Urinary bladder (tissue), 3 donors: ENCODE measurements at regions not wholly inside any gene's neighbourhood (a gene's known extent, or its start where the extent isn't known, plus 50 kb on each side); places are given as distances from the start of the nearest gene placed in this dataset.
A peak's percentile ranks its signal among the peaks of the same experiment; 100 is the strongest.

ENCODE experiments used
- DNase-seq: peaks from one replicate; pipeline ENCODE4 v3.0.0-alpha.2; 2015; ENCODE audit errors: extremely low spot score
- H3K27ac ChIP-seq: one replicate; pipeline ENCODE4 v1.5.1; 2013; ENCODE audit warnings: low read depth, mild to moderate bottlenecking, moderate library complexity
- H3K36me3 ChIP-seq: one replicate; pipeline ENCODE4 v1.6.1; 2013; ENCODE audit warnings: mild to moderate bottlenecking, moderate library complexity; ENCODE audit not compliant: insufficient read depth
- H3K4me1 ChIP-seq: one replicate; pipeline ENCODE4 v1.6.1; 2013; ENCODE audit warnings: mild to moderate bottlenecking, moderate library complexity; ENCODE audit not compliant: insufficient read depth
- H3K4me3 ChIP-seq: one replicate; pipeline ENCODE4 v1.5.1; 2013; ENCODE audit warnings: low read depth, low read length
- WGBS: extraction: QIAGEN DNeasy Blood & Tissue Kit; methylation state at CpG from one replicate; pipeline ENCODE4 v1.1.7; 2013; 5-methylcytosine and 5-hydroxymethylcytosine counted together
- donor health status: healthy with polysubstance abuse.
- donor health status: healthy.

- Histone ChIP-seq H3K27ac (no peak overlapping the region), H3K4me3 (no peak overlapping the region), H3K4me1 (no peaks in the 10 kb centered on the region), H3K36me3 (no peaks in the 10 kb centered on the region)
- WGBS = 86% methylated on average over 1 of the region's 1 CpG
- no peak for DNase-seq
Observed at GRCh38 chr5:123787136-123787535, 275.2 kb downstream of the CSNK1G3 start.

- no peak overlapping the region for H3K27ac ChIP-seq
- WGBS = 83% methylated on average over 5 of the region's 5 CpGs
- no peak for DNase-seq
- H3K4me1 ChIP-seq = no peaks in the 10 kb centered on the region
- no peak overlapping the region for H3K4me3 ChIP-seq
- no peaks in the 10 kb centered on the region for H3K36me3 ChIP-seq
Observed at GRCh38 chr5:123786411-123786810, 274.4 kb downstream of the CSNK1G3 start.

GRCh38 chr5:123785162-123786071 lies 273.4 kb downstream of the CSNK1G3 start:
- Histone ChIP-seq H3K4me3 (peak overlapping the region; percentile 17), H3K4me1 (no peaks in the 10 kb centered on the region), H3K36me3 (no peaks in the 10 kb centered on the region), H3K27ac (no peak overlapping the region)
- peak; percentile 71 for DNase-seq
- 29% methylated on average over 5 of the region's 5 CpGs for WGBS

- no peaks in the 10 kb centered on the region for H3K36me3 ChIP-seq
- no peaks in the 10 kb centered on the region for H3K4me1 ChIP-seq
- no peak overlapping the region for H3K27ac ChIP-seq
- 73% methylated on average over 1 of the region's 1 CpG for WGBS
- DNase-seq = no peak
- no peak overlapping the region for H3K4me3 ChIP-seq
Observed at GRCh38 chr5:123783421-123783820, 271.4 kb downstream of the CSNK1G3 start.

GRCh38 chr5:123778641-123779040 lies 266.7 kb downstream of the CSNK1G3 start:
- Histone ChIP-seq H3K4me1 (no peaks in the 10 kb centered on the region), H3K4me3 (no peak overlapping the region), H3K36me3 (no peaks in the 10 kb centered on the region), H3K27ac (no peak overlapping the region)
- 90% methylated on average over 7 of the region's 7 CpGs for WGBS
- DNase-seq = no peak

GRCh38 chr5:123776761-123777160 lies 264.8 kb downstream of the CSNK1G3 start:
- Histone ChIP-seq H3K27ac (no peak overlapping the region), H3K4me3 (no peak overlapping the region), H3K36me3 (no peaks in the 10 kb centered on the region), H3K4me1 (no peaks in the 10 kb centered on the region)
- DNase-seq = no peak

GRCh38 chr5:123771715-123772114 lies 259.7 kb downstream of the CSNK1G3 start:
- H3K27ac ChIP-seq = no peak overlapping the region
- H3K36me3 ChIP-seq = no peaks in the 10 kb centered on the region
- H3K4me3 ChIP-seq = no peak overlapping the region
- DNase-seq = no peak
- no peaks in the 10 kb centered on the region for H3K4me1 ChIP-seq

GRCh38 chr5:123763201-123763600 lies 251.2 kb downstream of the CSNK1G3 start:
- no peaks in the 10 kb centered on the region for H3K4me1 ChIP-seq
- no peak overlapping the region for H3K27ac ChIP-seq
- H3K4me3 ChIP-seq = no peak overlapping the region
- H3K36me3 ChIP-seq = no peaks in the 10 kb centered on the region
- no peak for DNase-seq
- 56% methylated on average over 2 of the region's 2 CpGs for WGBS

- Histone ChIP-seq H3K4me1 (no peaks in the 10 kb centered on the region), H3K36me3 (peaks cover 2% of the 10 kb centered on the region), H3K4me3 (no peak overlapping the region), H3K27ac (no peak overlapping the region)
- no peak for DNase-seq
Observed at GRCh38 chr5:123756816-123757215, 244.8 kb downstream of the CSNK1G3 start.

- no peak overlapping the region for H3K27ac ChIP-seq
- H3K4me1 ChIP-seq = no peaks in the 10 kb centered on the region
- peaks cover 2% of the 10 kb centered on the region for H3K36me3 ChIP-seq
- WGBS = 56% methylated on average over 2 of the region's 2 CpGs
- no peak for DNase-seq
- H3K4me3 ChIP-seq = no peak overlapping the region
Observed at GRCh38 chr5:123756318-123756665, 244.3 kb downstream of the CSNK1G3 start.

- no peaks in the 10 kb centered on the region for H3K4me1 ChIP-seq
- H3K4me3 ChIP-seq = no peak overlapping the region
- 43% methylated on average over 5 of the region's 5 CpGs for WGBS
- no peak for DNase-seq
- H3K27ac ChIP-seq = no peak overlapping the region
- peaks cover 2% of the 10 kb centered on the region for H3K36me3 ChIP-seq
Observed at GRCh38 chr5:123755653-123756317, 243.8 kb downstream of the CSNK1G3 start.

GRCh38 chr5:123754908-123755307 lies 242.9 kb downstream of the CSNK1G3 start:
- peak overlapping the region; percentile 23 for H3K27ac ChIP-seq
- H3K4me1 ChIP-seq = no peaks in the 10 kb centered on the region
- peaks cover 2% of the 10 kb centered on the region for H3K36me3 ChIP-seq
- no peak overlapping the region for H3K4me3 ChIP-seq
- DNase-seq = no peak
- WGBS = 46% methylated on average over 3 of the region's 3 CpGs

- 80% methylated on average over 4 of the region's 4 CpGs for WGBS
- H3K4me3 ChIP-seq = no peak overlapping the region
- no peak overlapping the region for H3K27ac ChIP-seq
- DNase-seq = no peak
- H3K36me3 ChIP-seq = peaks cover 2% of the 10 kb centered on the region
- no peaks in the 10 kb centered on the region for H3K4me1 ChIP-seq
Observed at GRCh38 chr5:123753937-123754891, 242.2 kb downstream of the CSNK1G3 start.
